ENCODE measurements at regions not wholly inside any gene's neighbourhood (a gene's known extent, or its start where the extent isn't known, plus 50 kb on each side); places are given as distances from the start of the nearest gene placed in this dataset.

DNA sequence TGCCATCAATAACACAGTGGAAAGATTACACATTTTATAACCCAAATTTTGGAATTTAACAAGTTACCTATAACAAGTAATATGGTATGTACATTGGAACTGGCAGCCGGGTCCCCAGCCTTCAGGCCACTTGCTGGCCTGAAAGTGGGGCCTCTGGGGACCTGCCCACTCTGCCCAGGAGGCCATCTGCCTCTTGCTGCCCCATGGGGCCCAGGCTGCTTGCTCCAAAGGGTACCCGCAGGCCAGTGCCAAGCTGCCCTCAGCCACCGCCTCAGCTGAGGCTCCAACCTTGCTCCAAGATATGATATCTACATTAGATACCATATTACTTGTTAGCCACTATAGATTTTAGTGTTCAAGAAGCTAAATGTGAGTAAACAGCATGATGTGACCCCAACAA, 120.8 kb upstream of the TMEFF2 start:
- ATAC-seq: no peak
- DNase-seq (ENCODE audit: low read depth, low spot score): no peak
- Histone ChIP-seq H3K27ac (ENCODE audit: control insufficient read depth, insufficient read depth) (no peak overlapping the region), H3K4me3 (no peak overlapping the region), H3K27me3 (replicated peaks in 1 of 2; ENCODE audit: control insufficient read depth in 2 of 2, insufficient read depth in 2 of 2, low read length in 1 of 2) (no peaks in the 10 kb centered on the region; a peak in 1 of 4 replicates), H3K4me1 (ENCODE audit: control insufficient read depth, insufficient read depth, low read length) (no peaks in the 10 kb centered on the region), H4K20me1 (ENCODE audit: control insufficient read depth, insufficient read depth) (no peaks in the 10 kb centered on the region), H3K9me3 (replicated peaks; ENCODE audit: control insufficient read depth, insufficient read depth, low read length) (no peaks in the 10 kb centered on the region), H3K4me2 (ENCODE audit: control insufficient read depth, insufficient read depth) (no peak overlapping the region), H3K36me3 (ENCODE audit: control insufficient read depth in 2 of 2, insufficient read depth in 2 of 2, low read length in 1 of 2) (no peaks in the 10 kb centered on the region), H3K79me2 (ENCODE audit: control insufficient read depth, insufficient read depth, low read length) (no peaks in the 10 kb centered on the region), H2AFZ (ENCODE audit: control insufficient read depth, low read depth, low read length) (no peak overlapping the region), H3K9ac (ENCODE audit: control insufficient read depth, insufficient read depth, low read length) (no peak overlapping the region)
- FAIRE-seq: no peak
- WGBS (ENCODE audit: insufficient coverage, insufficient replicate concordance, low lambda C conversion rate, missing lambda C conversion rate): 40% methylated on average over 3 of the region's 3 CpGs
- ChIA-PET SMC1A (ENCODE audit: uncharacterized antibody, unreplicated experiment) (no interaction called here), POLR2A (no interaction called here), RAD21 (ENCODE audit: unreplicated experiment) (no interaction called here), CTCF (interaction anchor here (0.6 kb wide), 1 partner anchor 123 kb away, joined by 3 read pairs; no protein-coding TSS in a partner anchor)
- in situ Hi-C loops (cut with MboI): no loop called here
- no TSS peak for BruUV-seq (replicated peaks)
- intact Hi-C loops (cut with micrococcal nuclease; ENCODE audit: unreplicated experiment): no loop called here
- TF ChIP-seq, protein P1, sequence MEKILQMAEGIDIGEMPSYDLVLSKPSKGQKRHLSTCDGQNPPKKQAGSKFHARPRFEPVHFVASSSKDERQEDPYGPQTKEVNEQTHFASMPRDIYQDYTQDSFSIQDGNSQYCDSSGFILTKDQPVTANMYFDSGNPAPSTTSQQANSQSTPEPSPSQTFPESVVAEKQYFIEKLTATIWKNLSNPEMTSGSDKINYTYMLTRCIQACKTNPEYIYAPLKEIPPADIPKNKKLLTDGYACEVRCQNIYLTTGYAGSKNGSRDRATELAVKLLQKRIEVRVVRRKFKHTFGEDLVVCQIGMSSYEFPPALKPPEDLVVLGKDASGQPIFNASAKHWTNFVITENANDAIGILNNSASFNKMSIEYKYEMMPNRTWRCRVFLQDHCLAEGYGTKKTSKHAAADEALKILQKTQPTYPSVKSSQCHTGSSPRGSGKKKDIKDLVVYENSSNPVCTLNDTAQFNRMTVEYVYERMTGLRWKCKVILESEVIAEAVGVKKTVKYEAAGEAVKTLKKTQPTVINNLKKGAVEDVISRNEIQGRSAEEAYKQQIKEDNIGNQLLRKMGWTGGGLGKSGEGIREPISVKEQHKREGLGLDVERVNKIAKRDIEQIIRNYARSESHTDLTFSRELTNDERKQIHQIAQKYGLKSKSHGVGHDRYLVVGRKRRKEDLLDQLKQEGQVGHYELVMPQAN (conservative IDR thresholded peaks at IDR 0.05): no peak
- TF ChIP-seq ETV6 (conservative IDR thresholded peaks at IDR 0.05 in 1 of 2, IDR thresholded peaks at IDR 0.05 in 1 of 2; ENCODE audit: borderline replicate concordance in 1 of 2, low read depth in 1 of 2) (no peak), CBX5 (IDR thresholded peaks at IDR 0.05; ENCODE audit: low read depth) (no peak), DPF2 (IDR thresholded peaks at IDR 0.05) (no peak), RELB (IDR thresholded peaks at IDR 0.05; ENCODE audit: low read depth) (no peak), FOXM1 (IDR thresholded peaks at IDR 0.05; ENCODE audit: low read depth, low read length) (no peak), ZNF622 (IDR thresholded peaks at IDR 0.05) (no peak), SMARCA5 (IDR thresholded peaks at IDR 0.05) (no peak), SUPT20H (IDR thresholded peaks at IDR 0.05; ENCODE audit: borderline replicate concordance, control insufficient read depth, low read depth, low read length) (no peak), IKZF1 (conservative IDR thresholded peaks at IDR 0.05) (no peak), RAD21 (IDR thresholded peaks at IDR 0.05; ENCODE audit: insufficient read depth, low read depth, low read length) (no peak), EGR1 (IDR thresholded peaks at IDR 0.05; ENCODE audit: borderline replicate concordance in 1 of 2, low read depth in 2 of 2, low read length in 2 of 2) (no peak), E2F8 (IDR thresholded peaks at IDR 0.05; ENCODE audit: low read depth, partially characterized antibody) (no peak)
- TF ChIP-seq, protein P2, sequence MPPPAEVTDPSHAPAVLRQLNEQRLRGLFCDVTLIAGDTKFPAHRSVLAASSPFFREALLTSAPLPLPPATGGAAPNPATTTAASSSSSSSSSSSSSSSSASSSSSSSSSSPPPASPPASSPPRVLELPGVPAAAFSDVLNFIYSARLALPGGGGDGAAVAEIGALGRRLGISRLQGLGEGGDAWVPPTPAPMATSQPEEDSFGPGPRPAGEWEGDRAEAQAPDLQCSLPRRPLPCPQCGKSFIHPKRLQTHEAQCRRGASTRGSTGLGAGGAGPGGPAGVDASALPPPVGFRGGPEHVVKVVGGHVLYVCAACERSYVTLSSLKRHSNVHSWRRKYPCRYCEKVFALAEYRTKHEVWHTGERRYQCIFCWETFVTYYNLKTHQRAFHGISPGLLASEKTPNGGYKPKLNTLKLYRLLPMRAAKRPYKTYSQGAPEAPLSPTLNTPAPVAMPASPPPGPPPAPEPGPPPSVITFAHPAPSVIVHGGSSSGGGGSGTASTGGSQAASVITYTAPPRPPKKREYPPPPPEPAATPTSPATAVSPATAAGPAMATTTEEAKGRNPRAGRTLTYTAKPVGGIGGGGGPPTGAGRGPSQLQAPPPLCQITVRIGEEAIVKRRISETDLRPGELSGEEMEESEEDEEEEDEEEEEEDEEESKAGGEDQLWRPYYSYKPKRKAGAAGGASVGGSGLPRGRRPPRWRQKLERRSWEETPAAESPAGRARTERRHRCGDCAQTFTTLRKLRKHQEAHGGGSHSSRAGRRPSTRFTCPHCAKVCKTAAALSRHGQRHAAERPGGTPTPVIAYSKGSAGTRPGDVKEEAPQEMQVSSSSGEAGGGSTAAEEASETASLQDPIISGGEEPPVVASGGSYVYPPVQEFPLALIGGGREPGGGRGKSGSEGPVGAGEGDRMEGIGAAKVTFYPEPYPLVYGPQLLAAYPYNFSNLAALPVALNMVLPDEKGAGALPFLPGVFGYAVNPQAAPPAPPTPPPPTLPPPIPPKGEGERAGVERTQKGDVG (CRISPR knock-in tag; IDR thresholded peaks at IDR 0.05): no peak
- TF ChIP-seq, protein P3, sequence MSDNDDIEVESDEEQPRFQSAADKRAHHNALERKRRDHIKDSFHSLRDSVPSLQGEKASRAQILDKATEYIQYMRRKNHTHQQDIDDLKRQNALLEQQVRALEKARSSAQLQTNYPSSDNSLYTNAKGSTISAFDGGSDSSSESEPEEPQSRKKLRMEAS (IDR thresholded peaks at IDR 0.05; ENCODE audit: low read depth, low read length): no peak

Measured in GM12878 (cell line).